ENCODE measurements at regions not wholly inside any gene's neighbourhood (a gene's known extent, or its start where the extent isn't known, plus 50 kb on each side); places are given as distances from the start of the nearest gene placed in this dataset.

DNA sequence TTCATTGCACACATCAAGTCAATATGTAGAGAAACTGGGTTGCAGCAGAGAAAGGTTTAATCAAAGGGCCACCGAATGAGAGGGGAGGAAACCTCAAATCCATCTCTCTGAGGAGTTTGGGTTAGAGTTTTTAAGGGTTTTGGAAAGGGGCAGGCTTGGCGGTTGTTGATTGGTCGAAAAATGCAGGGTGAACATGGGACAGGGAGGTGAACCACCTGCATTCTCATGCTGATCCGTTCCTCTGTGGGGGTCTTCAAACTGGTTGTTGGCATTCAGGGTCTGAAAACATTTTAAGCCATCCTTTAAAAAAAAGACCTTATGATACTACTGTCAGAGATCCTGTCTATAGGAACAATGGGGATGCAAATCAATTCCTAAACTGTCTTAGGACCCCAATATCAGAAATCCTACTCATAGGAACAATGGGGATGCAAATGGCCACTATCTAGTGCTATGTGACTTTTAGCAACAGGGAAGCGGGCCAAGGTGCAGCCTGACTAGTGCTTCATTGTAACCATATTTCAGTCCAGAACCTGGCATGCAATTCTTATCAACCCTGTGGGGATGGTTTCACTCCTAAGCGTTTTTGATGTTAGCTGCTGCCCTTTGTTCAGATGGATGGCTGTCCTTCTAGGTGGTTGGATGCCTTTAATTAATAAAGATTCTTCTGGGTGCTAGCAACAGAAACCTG is 120.1 kb upstream of the MGAT5 start:
- Mint-ChIP-seq H3K4me1 (peaks cover 80% of the 10 kb centered on the region), H3K27me3 (no peaks in the 10 kb centered on the region), H3K9me3 (no peaks in the 10 kb centered on the region), H3K4me3 (no peak overlapping the region), H3K36me3 (ENCODE audit: low read depth) (peaks cover 33% of the 10 kb centered on the region), H3K27ac (peak overlapping the region; percentile 8)
- CTCF ChIA-PET = no interaction called here
- POLR2A ChIA-PET = no interaction called here
- intact Hi-C loops (cut with micrococcal nuclease) = no loop called here
- ATAC-seq (ENCODE audit: low read depth) (no peak), DNase-seq (no peak)
- no peak for TF ChIP-seq CTCF (IDR thresholded peaks at IDR 0.05)

DNA sequence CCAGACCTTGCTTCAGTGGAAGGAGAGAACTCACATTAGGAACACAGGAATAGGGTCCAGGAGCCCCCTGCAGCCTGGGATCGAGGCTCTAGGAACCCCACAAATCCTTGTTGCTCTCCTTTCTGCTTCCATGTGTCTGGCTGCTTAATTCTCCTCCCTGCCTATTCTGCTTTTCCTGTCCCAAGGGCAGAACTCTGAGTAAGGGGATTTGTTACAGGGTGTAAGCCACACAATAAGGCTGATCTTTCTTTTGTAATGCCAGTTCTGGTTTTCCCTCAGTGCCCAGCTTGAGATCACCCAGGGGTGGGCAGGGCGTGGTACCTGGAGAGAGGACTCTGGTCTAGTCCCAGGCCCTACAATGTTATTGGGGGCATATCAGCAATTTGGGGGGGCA is 119.6 kb upstream of the MGAT5 start:
- TF ChIP-seq CTCF (IDR thresholded peaks at IDR 0.05) = no peak
- POLR2A ChIA-PET = no interaction called here
- CTCF ChIA-PET = no interaction called here
- Mint-ChIP-seq H3K27me3 (no peaks in the 10 kb centered on the region), H3K27ac (peak overlapping the region; percentile 22), H3K4me3 (no peak overlapping the region), H3K36me3 (ENCODE audit: low read depth) (peaks cover 35% of the 10 kb centered on the region), H3K4me1 (peaks cover 80% of the 10 kb centered on the region), H3K9me3 (no peaks in the 10 kb centered on the region)
- DNase-seq = no peak
- intact Hi-C loops (cut with micrococcal nuclease) = no loop called here
- no peak for ATAC-seq (ENCODE audit: low read depth)

DNA sequence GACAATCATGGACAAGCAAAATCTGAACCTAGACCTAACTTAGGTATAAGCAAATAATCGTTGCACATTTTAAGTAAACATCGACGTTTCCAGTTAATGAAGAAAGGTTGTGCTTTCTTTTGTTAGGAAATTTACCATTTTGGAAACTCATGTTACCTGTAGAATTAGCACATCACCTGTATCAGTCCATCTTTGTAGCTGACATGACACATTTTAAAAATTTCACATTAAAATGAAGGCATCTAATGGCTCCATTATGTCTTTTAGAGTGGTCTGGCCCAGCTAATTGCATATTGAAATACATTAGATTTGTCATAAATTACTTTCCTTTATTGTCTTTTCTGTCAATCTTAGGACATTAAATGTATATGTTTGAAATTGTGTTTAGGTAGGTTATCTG is 119.0 kb upstream of the MGAT5 start:
- intact Hi-C loops (cut with micrococcal nuclease) = no loop called here
- Mint-ChIP-seq H3K4me1 (peaks cover 81% of the 10 kb centered on the region), H3K27me3 (no peaks in the 10 kb centered on the region), H3K27ac (peak overlapping the region; percentile 50), H3K4me3 (no peak overlapping the region), H3K9me3 (no peaks in the 10 kb centered on the region), H3K36me3 (ENCODE audit: low read depth) (peaks cover 36% of the 10 kb centered on the region)
- ChIA-PET CTCF (no interaction called here), POLR2A (no interaction called here)
- TF ChIP-seq CTCF (IDR thresholded peaks at IDR 0.05) = no peak
- DNase-seq (no peak), ATAC-seq (ENCODE audit: low read depth) (no peak)

- DNase-seq (no peak), ATAC-seq (ENCODE audit: low read depth) (no peak)
- TF ChIP-seq CTCF (IDR thresholded peaks at IDR 0.05) = no peak
- Mint-ChIP-seq H3K36me3 (ENCODE audit: low read depth) (peaks cover 35% of the 10 kb centered on the region), H3K27me3 (no peaks in the 10 kb centered on the region), H3K4me3 (no peak overlapping the region), H3K9me3 (no peaks in the 10 kb centered on the region), H3K27ac (no peak overlapping the region), H3K4me1 (peaks cover 85% of the 10 kb centered on the region)
- POLR2A ChIA-PET = no interaction called here
- CTCF ChIA-PET = interaction anchor here (1.8 kb wide), 1 partner anchor 276 kb away, joined by 4 read pairs; no protein-coding TSS in a partner anchor
- intact Hi-C loops (cut with micrococcal nuclease) = loop anchor here (2.0 kb wide), 1 partner anchor 13 kb away; no protein-coding TSS in a partner anchor
These were observed 118.1 kb upstream of the MGAT5 start for GRCh38 chr2:134135793-134136192.

DNA sequence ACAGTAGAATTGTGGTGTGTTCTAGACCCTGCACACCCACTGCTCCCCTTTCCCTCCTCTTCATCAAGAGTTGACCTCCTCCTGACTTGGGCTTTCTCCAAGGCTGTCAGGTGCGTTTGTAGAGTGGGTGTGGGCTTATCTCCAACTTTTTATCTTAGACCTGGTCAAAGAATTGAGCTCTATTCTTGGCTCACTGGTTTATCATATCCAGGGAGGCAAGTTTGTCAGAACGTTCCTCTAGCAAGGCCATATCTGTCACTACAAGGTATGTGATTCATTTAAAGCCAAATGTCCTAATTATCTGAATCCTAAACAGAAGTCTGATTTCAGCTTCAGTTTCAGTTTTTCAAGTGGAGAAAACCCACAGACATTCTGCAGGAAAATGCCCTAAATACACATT is 117.1 kb upstream of the MGAT5 start:
- Mint-ChIP-seq H3K36me3 (ENCODE audit: low read depth) (peaks cover 26% of the 10 kb centered on the region), H3K27ac (peak overlapping the region; percentile 81), H3K4me1 (peaks cover 90% of the 10 kb centered on the region), H3K9me3 (no peaks in the 10 kb centered on the region), H3K27me3 (no peaks in the 10 kb centered on the region), H3K4me3 (peak overlapping the region; percentile 55)
- ChIA-PET CTCF (interaction anchor here (0.9 to 1.8 kb wide), 2 partner anchors 107 to 275 kb away, joined by 3 to 4 read pairs; no protein-coding TSS in a partner anchor), POLR2A (interaction anchor here (1.1 to 1.5 kb wide), 4 partner anchors 10 to 17 kb away, joined by 3 to 7 read pairs (median 4); no protein-coding TSS in a partner anchor)
- intact Hi-C loops (cut with micrococcal nuclease) = loop anchor here (1.0 to 2.0 kb wide), 3 partner anchors 8 to 14 kb away; no protein-coding TSS in a partner anchor
- no peak for DNase-seq
- ATAC-seq (ENCODE audit: low read depth) = no peak
- no peak for TF ChIP-seq CTCF (IDR thresholded peaks at IDR 0.05)

Data from activated B cell treated with CpG ODN at 0.5 μM for 24 hours (primary cell).